ENCODE measurements at regions not wholly inside any gene's neighbourhood (a gene's known extent, or its start where the extent isn't known, plus 50 kb on each side); places are given as distances from the start of the nearest gene placed in this dataset.

DNA sequence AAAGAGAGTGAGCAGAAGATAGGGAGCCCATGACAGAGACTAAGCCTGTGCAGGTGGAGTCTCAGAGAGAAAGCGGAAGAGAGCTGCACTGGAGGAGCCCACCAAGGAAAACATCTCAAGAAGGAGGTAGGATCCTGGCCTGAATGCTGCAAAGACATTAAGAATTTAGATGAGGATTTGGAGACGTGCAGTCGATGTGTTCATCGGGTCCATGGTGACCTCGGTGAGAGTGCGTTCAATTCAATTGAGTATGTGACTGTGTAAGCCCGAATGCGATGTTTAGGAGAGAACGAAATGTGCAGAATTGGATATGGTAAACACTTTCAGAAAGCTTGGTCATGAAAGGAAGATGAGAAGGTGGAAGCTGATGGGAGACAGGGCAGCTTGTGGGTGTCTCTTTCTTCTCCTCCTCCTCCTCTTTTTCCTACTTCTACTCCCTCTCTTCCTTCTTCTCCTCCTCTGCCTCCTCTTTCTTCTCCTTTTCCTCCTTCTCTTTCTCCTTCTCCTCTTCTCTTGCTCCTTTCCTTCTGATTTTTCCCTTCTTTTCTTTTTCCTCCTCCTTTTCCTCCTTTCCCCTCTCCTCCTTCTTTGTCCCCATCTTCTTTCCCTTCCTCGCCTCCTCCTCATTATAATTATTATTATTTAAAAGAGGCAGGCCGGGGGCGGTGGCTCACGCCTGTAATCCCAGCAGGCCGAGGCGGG is 276.0 kb downstream of the RPS24 start:
- Histone ChIP-seq H3K9ac (ENCODE audit: insufficient read length) (no peak overlapping the region), H3K36me3 (ENCODE audit: insufficient read depth, low read length) (no peaks in the 10 kb centered on the region), H3K9me3 (ENCODE audit: low read depth, low read length) (no peaks in the 10 kb centered on the region), H3K27ac (no peak overlapping the region), H3K4me3 (no peak overlapping the region)
- TF ChIP-seq FOXP2 (optimal IDR thresholded peaks at IDR 0.05; ENCODE audit: control extremely low read depth, extremely low read length, insufficient read depth) (no peak), EZH2 (IDR thresholded peaks at IDR 0.05) (no peak), POLR2AphosphoS5 (IDR thresholded peaks at IDR 0.05; ENCODE audit: borderline replicate concordance, low read depth, low read length) (no peak)
- no peak for DNase-seq (ENCODE audit: low read depth, low spot score)

DNA sequence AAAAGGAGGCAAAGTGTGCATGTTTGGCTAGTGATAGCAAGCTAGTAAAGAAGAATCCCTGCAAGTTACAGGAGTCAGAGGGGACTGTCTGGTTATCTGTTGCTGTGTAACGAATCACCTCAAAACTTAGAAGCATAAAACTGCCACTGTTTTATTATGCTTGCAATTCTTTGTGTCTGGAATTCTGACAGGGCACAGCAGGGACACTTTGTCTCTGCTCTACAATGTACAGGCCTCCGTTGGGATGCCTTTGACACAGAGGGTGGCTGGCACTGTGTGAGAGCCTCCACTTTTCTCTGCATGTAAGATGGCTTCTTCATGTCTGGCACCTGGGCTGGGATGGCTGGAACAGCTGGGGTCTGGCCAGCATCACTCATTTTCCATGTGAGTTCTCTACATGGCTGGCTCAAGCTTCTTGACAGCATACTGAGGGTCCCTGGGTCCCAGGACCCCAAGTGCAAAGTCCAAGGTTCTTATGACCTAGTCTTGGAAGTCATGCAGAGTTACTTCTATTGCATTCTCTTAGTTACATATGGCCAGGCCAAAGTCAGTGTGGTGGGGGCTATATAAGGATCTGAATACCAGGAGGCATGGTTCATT is 276.9 kb downstream of the RPS24 start:
- no peak for TF ChIP-seq EZH2 (IDR thresholded peaks at IDR 0.05)
- TF ChIP-seq POLR2AphosphoS5 (IDR thresholded peaks at IDR 0.05; ENCODE audit: borderline replicate concordance, low read depth, low read length) = no peak
- no peak for TF ChIP-seq FOXP2 (optimal IDR thresholded peaks at IDR 0.05; ENCODE audit: control extremely low read depth, extremely low read length, insufficient read depth)
- Histone ChIP-seq H3K27ac (no peak overlapping the region), H3K4me3 (no peak overlapping the region), H3K9me3 (ENCODE audit: low read depth, low read length) (no peaks in the 10 kb centered on the region), H3K9ac (ENCODE audit: insufficient read length) (no peak overlapping the region), H3K36me3 (ENCODE audit: insufficient read depth, low read length) (no peaks in the 10 kb centered on the region)
- no peak for DNase-seq (ENCODE audit: low read depth, low spot score)

- H3K36me3 ChIP-seq (ENCODE audit: insufficient read depth, low read length) = no peaks in the 10 kb centered on the region
- DNase-seq (ENCODE audit: low read depth, low spot score) = no peak
- H3K4me3 ChIP-seq = no peak overlapping the region
- no peak overlapping the region for H3K27ac ChIP-seq
- no peak for TF ChIP-seq POLR2AphosphoS5 (IDR thresholded peaks at IDR 0.05; ENCODE audit: borderline replicate concordance, low read depth, low read length)
- TF ChIP-seq EZH2 (IDR thresholded peaks at IDR 0.05) = no peak
- no peak for TF ChIP-seq FOXP2 (optimal IDR thresholded peaks at IDR 0.05; ENCODE audit: control extremely low read depth, extremely low read length, insufficient read depth)
- no peak overlapping the region for H3K9ac ChIP-seq (ENCODE audit: insufficient read length)
- no peaks in the 10 kb centered on the region for H3K9me3 ChIP-seq (ENCODE audit: low read depth, low read length)
Observed at GRCh38 chr10:78312197-78313047, 278.8 kb downstream of the RPS24 start.

DNA sequence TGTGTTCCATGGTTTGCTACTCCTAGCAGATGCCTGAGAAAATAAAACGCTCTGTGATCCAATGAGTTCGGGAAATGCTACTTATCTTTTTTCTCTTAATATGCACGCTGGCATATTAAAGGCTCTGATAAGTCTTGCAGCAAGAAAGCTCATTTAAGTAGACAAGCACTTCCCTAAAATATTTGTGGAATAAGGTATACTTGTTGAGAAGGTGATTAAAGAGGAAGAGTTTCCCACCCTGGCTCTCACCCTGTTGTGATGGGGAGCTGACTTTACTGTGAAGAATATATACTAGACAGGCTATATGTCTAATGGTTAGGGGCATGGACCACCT is 279.4 kb downstream of the RPS24 start:
- TF ChIP-seq FOXP2 (optimal IDR thresholded peaks at IDR 0.05; ENCODE audit: control extremely low read depth, extremely low read length, insufficient read depth) (no peak), EZH2 (IDR thresholded peaks at IDR 0.05) (no peak), POLR2AphosphoS5 (IDR thresholded peaks at IDR 0.05; ENCODE audit: borderline replicate concordance, low read depth, low read length) (no peak)
- H3K9me3 ChIP-seq (ENCODE audit: low read depth, low read length) = no peaks in the 10 kb centered on the region
- DNase-seq (ENCODE audit: low read depth, low spot score) = no peak
- no peak overlapping the region for H3K9ac ChIP-seq (ENCODE audit: insufficient read length)
- H3K27ac ChIP-seq = no peak overlapping the region
- H3K36me3 ChIP-seq (ENCODE audit: insufficient read depth, low read length) = no peaks in the 10 kb centered on the region
- H3K4me3 ChIP-seq = no peak overlapping the region

DNA sequence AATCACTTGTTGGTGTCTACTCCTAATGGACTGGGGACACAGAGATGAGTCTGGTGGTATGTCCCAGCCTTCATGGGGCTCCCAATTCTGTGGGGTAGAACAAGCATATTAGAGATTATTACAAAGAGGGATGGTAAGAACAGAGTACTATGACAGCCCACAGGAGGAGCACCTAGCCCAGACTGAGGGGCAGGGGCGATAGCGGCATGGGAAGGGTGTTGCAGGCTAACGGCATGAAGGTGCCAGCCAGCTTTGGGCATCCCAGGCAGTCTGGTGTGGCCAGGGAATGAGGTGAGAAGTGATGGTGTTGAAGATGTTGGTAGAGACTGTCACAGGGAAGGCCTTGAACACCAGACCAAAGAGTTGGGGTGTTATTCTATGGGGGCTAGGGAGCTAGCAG is 280.0 kb downstream of the RPS24 start:
- no peak for DNase-seq (ENCODE audit: low read depth, low spot score)
- H3K9ac ChIP-seq (ENCODE audit: insufficient read length) = no peak overlapping the region
- no peak overlapping the region for H3K4me3 ChIP-seq
- no peak overlapping the region for H3K27ac ChIP-seq
- no peak for TF ChIP-seq POLR2AphosphoS5 (IDR thresholded peaks at IDR 0.05; ENCODE audit: borderline replicate concordance, low read depth, low read length)
- TF ChIP-seq FOXP2 (optimal IDR thresholded peaks at IDR 0.05; ENCODE audit: control extremely low read depth, extremely low read length, insufficient read depth) = no peak
- TF ChIP-seq EZH2 (IDR thresholded peaks at IDR 0.05) = no peak
- no peaks in the 10 kb centered on the region for H3K36me3 ChIP-seq (ENCODE audit: insufficient read depth, low read length)
- H3K9me3 ChIP-seq (ENCODE audit: low read depth, low read length) = no peaks in the 10 kb centered on the region

DNA sequence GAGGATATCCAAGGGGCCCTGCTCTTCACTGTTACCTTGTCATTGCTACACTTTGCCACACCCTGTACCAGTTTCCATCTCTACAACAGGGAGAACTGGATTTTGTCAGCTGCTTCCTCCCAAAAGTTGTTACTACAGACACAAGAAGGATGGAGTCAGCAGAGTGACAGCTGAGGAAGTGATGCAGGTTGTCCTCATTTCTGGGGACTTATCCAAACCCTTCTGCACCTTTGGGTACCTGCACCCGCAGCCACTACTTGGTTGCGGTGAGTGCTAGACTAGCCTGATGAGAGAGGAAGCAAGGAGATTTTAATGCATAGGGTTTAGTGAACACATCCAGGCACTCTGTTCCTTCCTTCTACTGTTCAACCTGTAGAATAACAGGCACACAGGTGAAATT is 281.0 kb downstream of the RPS24 start:
- H3K36me3 ChIP-seq (ENCODE audit: insufficient read depth, low read length) = no peaks in the 10 kb centered on the region
- H3K9ac ChIP-seq (ENCODE audit: insufficient read length) = no peak overlapping the region
- TF ChIP-seq FOXP2 (optimal IDR thresholded peaks at IDR 0.05; ENCODE audit: control extremely low read depth, extremely low read length, insufficient read depth) (no peak), POLR2AphosphoS5 (IDR thresholded peaks at IDR 0.05; ENCODE audit: borderline replicate concordance, low read depth, low read length) (no peak), EZH2 (IDR thresholded peaks at IDR 0.05) (no peak)
- DNase-seq (ENCODE audit: low read depth, low spot score) = no peak
- no peak overlapping the region for H3K4me3 ChIP-seq
- H3K27ac ChIP-seq = no peak overlapping the region
- no peaks in the 10 kb centered on the region for H3K9me3 ChIP-seq (ENCODE audit: low read depth, low read length)

GRCh38 chr10:78316451-78316931 is 282.8 kb downstream of the RPS24 start:
- no peaks in the 10 kb centered on the region for H3K36me3 ChIP-seq (ENCODE audit: insufficient read depth, low read length)
- no peaks in the 10 kb centered on the region for H3K9me3 ChIP-seq (ENCODE audit: low read depth, low read length)
- TF ChIP-seq FOXP2 (optimal IDR thresholded peaks at IDR 0.05; ENCODE audit: control extremely low read depth, extremely low read length, insufficient read depth) (no peak), POLR2AphosphoS5 (IDR thresholded peaks at IDR 0.05; ENCODE audit: borderline replicate concordance, low read depth, low read length) (no peak), EZH2 (IDR thresholded peaks at IDR 0.05) (no peak)
- no peak for DNase-seq (ENCODE audit: low read depth, low spot score)
- no peak overlapping the region for H3K27ac ChIP-seq
- H3K4me3 ChIP-seq = no peak overlapping the region
- H3K9ac ChIP-seq (ENCODE audit: insufficient read length) = no peak overlapping the region

DNA sequence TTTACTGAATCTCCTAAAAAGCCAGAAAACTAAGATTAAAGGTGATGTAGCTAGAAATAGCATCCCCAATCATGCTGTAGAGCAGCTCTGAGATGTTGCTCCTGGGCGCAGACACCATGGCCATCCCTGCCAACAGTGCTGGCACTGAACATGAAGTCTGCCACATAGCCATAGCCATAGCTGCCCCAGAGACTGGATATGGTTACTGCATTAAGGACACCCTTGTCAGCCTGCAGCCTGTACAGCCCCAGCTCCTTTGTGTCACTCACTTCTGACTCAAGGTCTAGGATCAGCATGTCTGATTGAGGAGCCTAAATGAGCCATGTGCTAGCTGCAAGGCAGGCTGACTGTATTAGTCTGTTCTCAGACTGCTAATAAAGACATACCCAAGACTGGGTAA is 284.6 kb downstream of the RPS24 start:
- Histone ChIP-seq H3K4me3 (no peak overlapping the region), H3K27ac (no peak overlapping the region), H3K9ac (ENCODE audit: insufficient read length) (no peak overlapping the region), H3K9me3 (ENCODE audit: low read depth, low read length) (no peaks in the 10 kb centered on the region), H3K36me3 (ENCODE audit: insufficient read depth, low read length) (no peaks in the 10 kb centered on the region)
- DNase-seq (ENCODE audit: low read depth, low spot score) = no peak
- TF ChIP-seq POLR2AphosphoS5 (IDR thresholded peaks at IDR 0.05; ENCODE audit: borderline replicate concordance, low read depth, low read length) (no peak), EZH2 (IDR thresholded peaks at IDR 0.05) (no peak), FOXP2 (optimal IDR thresholded peaks at IDR 0.05; ENCODE audit: control extremely low read depth, extremely low read length, insufficient read depth) (no peak)

All from SK-N-MC (cell line).